WTC11 (cell line): ENCODE measurements at regions not wholly inside any gene's neighbourhood (a gene's known extent, or its start where the extent isn't known, plus 50 kb on each side); places are given as distances from the start of the nearest gene placed in this dataset.

Source experiments
- ATAC-seq: fragments of 200-7000 bp; cut with Tn5 transposase; 2 replicates; pipeline ENCODE4 v1.10.0; 2021; ENCODE audit warnings: mild to moderate bottlenecking, moderate library complexity
- CTCF ChIA-PET: fragments of 300-600 bp; sonication (Branson Sonifier 250); formaldehyde crosslinking; loops from one replicate; lab custom pipeline; 2021; ENCODE audit warnings: antibody characterized with exemption; lab: Charles Lee
- POLR2A ChIA-PET: fragments of 350-600 bp; sonication (Branson Sonifier 250); formaldehyde crosslinking; loops from one replicate; lab custom pipeline; 2021; ENCODE audit warnings: antibody characterized with exemption; lab: Charles Lee
- DNase-seq: peaks from one replicate; pipeline ENCODE4 v3.0.0; 2021; ENCODE audit warnings: low spot score
- H3K27ac Mint-ChIP-seq: 2 replicates; pipeline ENCODE4 v1.8.0; 2021; ENCODE audit warnings: mixed read lengths
- H3K27me3 Mint-ChIP-seq: 2 replicates; pipeline ENCODE4 v1.8.0; 2021; ENCODE audit warnings: low read depth, mild to moderate bottlenecking, moderate library complexity, mixed read lengths
- H3K36me3 Mint-ChIP-seq: 2 replicates; pipeline ENCODE4 v1.8.0; 2021; ENCODE audit warnings: mixed read lengths
- H3K4me1 Mint-ChIP-seq: 2 replicates; pipeline ENCODE4 v1.8.0; 2022; ENCODE audit warnings: mixed read lengths
- H3K4me3 Mint-ChIP-seq: 2 replicates; pipeline ENCODE4 v1.8.0; 2021; ENCODE audit warnings: mild to moderate bottlenecking, moderate library complexity, mixed read lengths
- H3K9me3 Mint-ChIP-seq: 2 replicates; pipeline ENCODE4 v1.8.0; 2021; ENCODE audit warnings: mixed read lengths
- ARID4B ChIP-seq: sonication (generic); formaldehyde crosslinking; IDR thresholded peaks from 2 replicates; pipeline ENCODE4 v1.8.0; 2023; ENCODE audit warnings: missing genetic modification reagents, mild to moderate bottlenecking, borderline replicate concordance
- E2F1 ChIP-seq: sonication (generic); formaldehyde crosslinking; IDR thresholded peaks from 2 replicates; pipeline ENCODE4 v1.8.0; 2022; ENCODE audit warnings: mild to moderate bottlenecking, missing genetic modification reagents
- ERG ChIP-seq: fragments of 250-450 bp; sonication (Bioruptor Pico); IDR thresholded peaks from 2 replicates; pipeline ENCODE4 v1.8.0; 2021; ENCODE audit warnings: mild to moderate bottlenecking
- ETV6 ChIP-seq: sonication (generic); formaldehyde crosslinking; IDR thresholded peaks from 2 replicates; pipeline ENCODE4 v1.8.1; 2022; ENCODE audit warnings: mild to moderate bottlenecking, missing genetic modification reagents
- FOXP1 ChIP-seq: sonication (generic); formaldehyde crosslinking; IDR thresholded peaks from 2 replicates; pipeline ENCODE4 v1.8.0; 2022; ENCODE audit warnings: missing genetic modification reagents, mild to moderate bottlenecking, moderate library complexity, borderline replicate concordance
- MXD4 ChIP-seq: fragments of 250-450 bp; sonication (Bioruptor Pico); IDR thresholded peaks from 2 replicates; pipeline ENCODE4 v1.8.0; 2021; ENCODE audit warnings: mild to moderate bottlenecking, moderate library complexity, borderline replicate concordance
- NFATC4 ChIP-seq: fragments of 250-450 bp; sonication (Bioruptor Pico); IDR thresholded peaks from 2 replicates; pipeline ENCODE4 v1.9.0; 2021; ENCODE audit warnings: mild to moderate bottlenecking
- NFYB ChIP-seq: sonication (generic); formaldehyde crosslinking; conservative IDR thresholded peaks from 2 replicates; pipeline ENCODE4 v1.8.0; 2022; ENCODE audit warnings: low read depth, missing genetic modification reagents
- RELA ChIP-seq: sonication (generic); formaldehyde crosslinking; IDR thresholded peaks from 2 replicates; pipeline ENCODE4 v1.8.1; 2022; ENCODE audit warnings: missing genetic modification reagents, mild to moderate bottlenecking, borderline replicate concordance
- TEAD1 ChIP-seq: sonication (generic); formaldehyde crosslinking; IDR thresholded peaks from 2 replicates; pipeline ENCODE4 v1.8.0; 2022; ENCODE audit warnings: mild to moderate bottlenecking, missing genetic modification reagents
- ZBTB43 ChIP-seq: sonication (generic); formaldehyde crosslinking; IDR thresholded peaks from 2 replicates; pipeline ENCODE4 v1.8.1; 2023; ENCODE audit warnings: mild to moderate bottlenecking, missing genetic modification reagents
- ZMAT4 ChIP-seq: fragments of 250-450 bp; sonication (Bioruptor Pico); IDR thresholded peaks from 2 replicates; pipeline ENCODE4 v1.9.0; 2021; ENCODE audit warnings: mild to moderate bottlenecking
- ZNF138 ChIP-seq: sonication (generic); formaldehyde crosslinking; conservative IDR thresholded peaks from 2 replicates; pipeline ENCODE4 v1.8.1; 2022; ENCODE audit warnings: mild to moderate bottlenecking, moderate library complexity, missing genetic modification reagents
- TF ChIP-seq, protein P1 (sequence below): fragments of 250-450 bp; sonication (Bioruptor Pico); IDR thresholded peaks from 2 replicates; pipeline ENCODE4 v1.9.0; 2021; ENCODE audit warnings: moderate library complexity, mild to moderate bottlenecking, inconsistent platforms, borderline replicate concordance
- TF ChIP-seq, protein P2 (sequence below): sonication (generic); formaldehyde crosslinking; IDR thresholded peaks from 2 replicates; pipeline ENCODE4 v1.8.1; 2022; ENCODE audit warnings: missing genetic modification reagents, borderline replicate concordance

DNA sequence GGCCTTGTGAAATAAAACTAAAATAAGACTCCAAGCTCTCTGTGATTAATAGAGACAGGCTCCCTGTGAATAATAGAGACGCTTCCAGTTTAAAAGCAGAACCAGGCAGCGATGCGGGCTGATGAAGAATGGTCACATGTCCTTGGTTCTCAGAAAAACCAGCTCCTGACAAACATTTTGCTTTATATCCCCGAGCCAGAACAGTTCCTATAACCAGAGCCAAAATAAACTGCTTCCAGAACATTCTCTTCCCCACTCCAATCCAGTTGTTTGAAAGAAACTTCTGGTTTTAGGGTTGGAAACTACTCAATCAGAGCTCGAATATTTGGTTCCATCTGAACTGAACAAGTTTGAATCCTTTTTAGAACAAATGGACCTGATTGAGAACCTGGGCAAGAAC lies 213.7 kb downstream of the TSN start:
- ChIA-PET CTCF (interaction anchor here (1.2 to 1.9 kb wide), 4 partner anchors 67 to 222 kb away, joined by 4 to 14 read pairs (median 4); no protein-coding TSS in a partner anchor), POLR2A (no interaction called here)
- Mint-ChIP-seq H3K36me3 (no peaks in the 10 kb centered on the region), H3K27me3 (no peaks in the 10 kb centered on the region), H3K4me1 (peaks cover 26% of the 10 kb centered on the region), H3K4me3 (no peak overlapping the region), H3K27ac (no peak overlapping the region)
- no peak for ATAC-seq
- DNase-seq = no peak
- TF ChIP-seq FOXP1 (CRISPR knock-in tag) = no peak
- no peak for TF ChIP-seq TEAD1 (CRISPR knock-in tag)
- TF ChIP-seq, protein P1, sequence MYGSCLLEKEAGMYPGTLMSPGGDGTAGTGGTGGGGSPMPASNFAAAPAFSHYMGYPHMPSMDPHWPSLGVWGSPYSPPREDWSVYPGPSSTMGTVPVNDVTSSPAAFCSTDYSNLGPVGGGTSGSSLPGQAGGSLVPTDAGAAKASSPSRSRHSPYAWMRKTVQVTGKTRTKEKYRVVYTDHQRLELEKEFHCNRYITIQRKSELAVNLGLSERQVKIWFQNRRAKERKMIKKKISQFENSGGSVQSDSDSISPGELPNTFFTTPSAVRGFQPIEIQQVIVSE (CRISPR knock-in tag) = no peak
- TF ChIP-seq NFATC4 (CRISPR knock-in tag) = no peak
- TF ChIP-seq ZMAT4 (CRISPR knock-in tag) = no peak
- TF ChIP-seq NFYB (CRISPR knock-in tag) = no peak
- TF ChIP-seq, protein P2, sequence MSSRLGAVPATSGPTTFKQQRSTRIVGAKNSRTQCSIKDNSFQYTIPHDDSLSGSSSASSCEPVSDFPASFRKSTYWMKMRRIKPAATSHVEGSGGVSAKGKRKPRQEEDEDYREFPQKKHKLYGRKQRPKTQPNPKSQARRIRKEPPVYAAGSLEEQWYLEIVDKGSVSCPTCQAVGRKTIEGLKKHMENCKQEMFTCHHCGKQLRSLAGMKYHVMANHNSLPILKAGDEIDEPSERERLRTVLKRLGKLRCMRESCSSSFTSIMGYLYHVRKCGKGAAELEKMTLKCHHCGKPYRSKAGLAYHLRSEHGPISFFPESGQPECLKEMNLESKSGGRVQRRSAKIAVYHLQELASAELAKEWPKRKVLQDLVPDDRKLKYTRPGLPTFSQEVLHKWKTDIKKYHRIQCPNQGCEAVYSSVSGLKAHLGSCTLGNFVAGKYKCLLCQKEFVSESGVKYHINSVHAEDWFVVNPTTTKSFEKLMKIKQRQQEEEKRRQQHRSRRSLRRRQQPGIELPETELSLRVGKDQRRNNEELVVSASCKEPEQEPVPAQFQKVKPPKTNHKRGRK (CRISPR knock-in tag) = no peak
- TF ChIP-seq, all 79 proteins: peak for 0
- peaks cover 4% of the 10 kb centered on the region; the same call in 1 of the 2 replicates for H3K9me3 Mint-ChIP-seq

DNA sequence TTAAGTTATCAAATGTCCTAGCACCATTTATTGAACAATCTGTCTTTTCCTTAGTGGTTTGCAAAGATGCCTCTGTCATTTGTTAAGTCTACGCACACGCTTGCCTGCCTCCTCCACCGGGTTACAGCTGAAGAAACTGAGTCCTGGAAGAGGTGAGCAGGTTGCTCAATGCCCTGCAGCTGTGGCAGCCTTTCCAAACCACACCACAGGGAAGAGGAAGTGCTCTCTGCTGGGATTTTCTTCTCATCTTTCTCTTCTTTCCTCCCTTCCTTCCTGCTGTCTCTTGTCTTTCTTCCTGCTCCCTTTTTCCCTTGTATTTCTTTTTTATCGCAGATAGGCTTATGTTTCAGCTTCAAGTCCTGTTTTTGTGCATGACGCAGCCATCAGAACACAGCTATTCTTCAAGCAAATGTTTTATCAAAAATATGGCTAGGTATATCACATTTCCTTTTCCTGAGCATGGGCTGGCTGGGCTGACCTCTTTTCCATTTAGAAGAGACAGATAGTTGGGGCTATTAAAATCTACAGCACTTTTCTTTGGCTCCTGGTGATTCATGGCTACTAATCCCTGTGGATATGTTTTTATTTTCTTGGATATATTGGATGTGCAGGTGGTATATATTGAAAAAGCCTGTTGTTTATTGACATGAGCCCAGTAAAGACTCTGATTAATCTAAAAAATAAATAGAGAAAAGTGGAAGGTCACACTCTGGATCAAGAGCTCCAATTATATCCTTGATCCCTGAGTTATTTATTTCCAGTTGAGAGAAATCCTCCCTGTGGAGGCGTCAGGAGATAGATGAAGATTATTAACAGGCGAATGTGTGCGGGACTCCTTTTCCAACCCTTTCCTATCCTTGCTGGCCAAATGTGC lies 214.6 kb downstream of the TSN start:
- Mint-ChIP-seq H3K27me3 (no peaks in the 10 kb centered on the region), H3K4me1 (peaks cover 34% of the 10 kb centered on the region), H3K4me3 (no peak overlapping the region), H3K27ac (no peak overlapping the region), H3K36me3 (no peaks in the 10 kb centered on the region), H3K9me3 (peaks cover 4% of the 10 kb centered on the region; the same call in 1 of the 2 replicates)
- DNase-seq (no peak), ATAC-seq (no peak)
- TF ChIP-seq ETV6 (CRISPR knock-in tag) = peak; percentile 41; the same call in 1 of the 2 replicates
- no peak for TF ChIP-seq ARID4B (CRISPR knock-in tag)
- ChIA-PET CTCF (interaction anchor here (1.2 to 1.9 kb wide), 4 partner anchors 68 to 221 kb away, joined by 4 to 14 read pairs (median 4); no protein-coding TSS in a partner anchor), POLR2A (no interaction called here)

DNA sequence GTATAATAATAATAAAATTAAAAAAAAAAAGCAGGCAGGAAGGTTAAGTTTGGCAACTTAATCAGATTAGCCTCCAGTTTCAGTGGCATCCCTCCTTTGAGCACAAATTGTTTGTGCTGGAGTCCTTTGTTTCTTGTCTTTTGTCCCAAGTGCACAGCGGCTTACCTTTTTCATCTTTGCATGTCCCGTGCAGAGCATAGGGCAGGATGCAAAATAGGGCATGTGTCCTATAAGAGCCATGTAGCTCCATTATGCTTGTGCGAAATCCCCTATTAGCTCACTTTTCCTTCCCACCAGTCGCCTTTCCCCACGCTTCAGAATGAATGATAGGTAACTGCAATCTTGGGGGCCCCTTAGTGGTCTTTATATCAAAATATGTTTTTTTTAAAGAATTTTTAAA lies 216.8 kb downstream of the TSN start:
- ChIA-PET POLR2A (no interaction called here), CTCF (interaction anchor here (0.8 to 1.7 kb wide), 5 partner anchors 20 to 219 kb away, joined by 3 to 15 read pairs (median 4); no protein-coding TSS in a partner anchor)
- H3K4me3 Mint-ChIP-seq = no peak overlapping the region
- peaks cover 41% of the 10 kb centered on the region for H3K4me1 Mint-ChIP-seq
- H3K36me3 Mint-ChIP-seq = no peaks in the 10 kb centered on the region
- no peak overlapping the region for H3K27ac Mint-ChIP-seq
- no peaks in the 10 kb centered on the region for H3K9me3 Mint-ChIP-seq
- no peak for DNase-seq
- no peak for ATAC-seq
- H3K27me3 Mint-ChIP-seq = no peaks in the 10 kb centered on the region
- TF ChIP-seq E2F1 (CRISPR knock-in tag) (no peak), TEAD1 (CRISPR knock-in tag) (no peak), ERG (CRISPR knock-in tag) (no peak), RELA (CRISPR knock-in tag) (no peak), MXD4 (CRISPR knock-in tag) (no peak), ZNF138 (CRISPR knock-in tag) (no peak), ZBTB43 (CRISPR knock-in tag) (no peak)
